NCI-H748 (cell line): ENCODE measurements at regions not wholly inside any gene's neighbourhood (a gene's known extent, or its start where the extent isn't known, plus 50 kb on each side); places are given as distances from the start of the nearest gene placed in this dataset.
"Not testable (repeated sequence)": the region's sequence is repeated elsewhere in the genome, so short reads cannot be mapped to it uniquely, and the experiment has no call there.

ENCODE experiments used
- DNase-seq: peaks from one replicate; lab custom pipeline; 2025; ENCODE audit not compliant: unreplicated experiment; lab: John Stamatoyannopoulos, UW

DNA sequence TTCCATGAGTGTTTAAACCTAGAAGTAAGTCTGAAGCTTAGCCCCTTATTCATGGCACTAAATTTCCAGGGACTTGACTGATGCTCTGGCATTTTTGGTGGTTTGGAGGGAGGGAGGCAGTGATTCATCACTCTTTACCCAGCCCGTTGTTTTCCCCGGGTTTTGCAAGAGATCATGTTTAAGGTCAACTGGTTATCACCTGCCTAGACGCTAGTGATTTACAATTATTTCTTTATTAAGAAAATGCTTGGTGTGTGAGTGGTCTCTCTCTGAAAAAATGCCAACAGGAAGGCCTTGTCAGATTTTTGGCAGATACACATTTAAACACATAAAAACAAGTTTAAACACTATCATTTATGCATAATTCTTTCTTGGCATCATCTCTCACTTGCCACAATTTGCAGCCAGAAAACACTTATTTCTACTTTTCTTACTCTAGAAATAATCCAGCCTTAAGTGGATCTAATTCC, 737.9 kb upstream of the ZNF608 start:
- peak; percentile 29 for DNase-seq

DNA sequence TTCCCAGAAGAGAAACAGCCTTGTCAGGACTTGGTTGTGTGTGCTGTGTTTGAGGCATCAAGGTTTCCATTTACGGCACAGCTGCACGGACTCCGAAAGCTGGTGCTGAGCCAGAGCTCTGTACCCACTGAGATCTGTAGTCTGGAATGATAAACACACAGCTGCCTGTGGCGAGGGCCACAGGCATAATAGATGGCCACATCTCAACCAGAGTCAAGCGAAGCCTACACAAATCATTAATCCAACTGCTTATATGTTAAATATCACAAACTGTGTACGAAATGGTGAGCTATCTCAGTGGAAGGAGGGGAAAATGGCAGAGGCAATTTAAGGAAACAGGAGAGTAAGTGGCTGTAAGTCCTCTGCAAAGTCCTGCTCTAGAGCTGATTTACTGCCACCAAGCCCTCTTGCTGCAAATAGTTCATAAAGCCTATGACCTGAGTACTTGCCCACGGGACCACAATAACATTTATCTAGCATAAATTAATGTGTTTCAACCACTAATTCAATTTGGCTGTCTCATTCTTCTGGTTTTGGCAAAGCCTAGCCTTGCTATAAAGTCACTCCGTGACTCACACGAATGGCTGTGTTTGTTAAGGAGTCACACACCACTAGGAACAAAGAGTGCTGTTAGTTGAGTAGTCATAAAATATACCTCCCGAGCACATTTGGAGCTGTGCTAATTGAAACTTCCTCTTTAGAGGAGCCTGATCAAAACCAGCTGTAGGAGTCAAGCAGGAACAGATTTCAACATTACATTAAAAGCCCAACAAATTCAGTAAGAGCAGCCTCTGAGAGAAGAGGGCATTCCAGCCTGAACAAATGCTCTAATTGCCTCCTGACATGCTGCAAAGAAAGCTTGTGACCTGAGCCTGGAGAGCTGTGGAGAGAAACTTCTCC, 738.6 kb upstream of the ZNF608 start:
- peak; percentile 98 for DNase-seq

DNA sequence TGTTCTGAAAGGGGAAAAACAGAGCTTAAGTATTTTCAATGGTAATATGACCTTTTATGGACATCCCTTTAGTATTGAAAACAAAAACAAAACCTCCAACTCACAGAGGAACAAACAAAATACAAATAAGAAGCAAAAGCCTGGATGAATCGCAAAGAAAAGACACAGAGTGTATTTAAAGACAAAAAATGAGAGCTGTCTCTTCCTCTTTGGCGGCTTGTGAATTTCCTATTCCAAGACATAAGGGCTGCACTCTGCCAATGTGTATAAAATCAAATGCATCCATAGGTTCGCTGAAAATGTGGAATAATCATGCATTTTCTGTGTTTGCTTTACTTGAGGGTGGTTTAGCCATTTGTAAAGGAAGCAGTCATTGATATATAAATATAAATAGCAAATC, 739.3 kb upstream of the ZNF608 start:
- DNase-seq, result peak; percentile 35

DNA sequence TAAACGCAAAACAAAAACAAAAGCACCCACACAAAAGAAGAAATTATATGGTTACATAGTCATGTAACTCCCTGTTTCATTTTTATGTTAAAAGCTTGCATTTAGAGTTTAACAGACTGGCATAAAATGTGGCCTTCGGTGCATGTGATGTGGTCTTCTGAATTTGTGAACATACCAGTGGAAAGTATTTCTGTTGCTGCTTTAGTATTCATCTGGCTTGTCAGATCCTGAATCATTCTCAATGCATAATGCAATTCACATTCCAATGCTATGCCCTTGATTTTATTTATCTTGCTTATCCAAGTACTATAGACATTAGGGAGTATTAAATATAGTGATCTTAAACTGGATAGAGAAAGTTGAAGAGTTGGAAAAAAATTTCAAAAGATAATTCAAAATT, 740.2 kb upstream of the ZNF608 start:
- no peak for DNase-seq

DNA sequence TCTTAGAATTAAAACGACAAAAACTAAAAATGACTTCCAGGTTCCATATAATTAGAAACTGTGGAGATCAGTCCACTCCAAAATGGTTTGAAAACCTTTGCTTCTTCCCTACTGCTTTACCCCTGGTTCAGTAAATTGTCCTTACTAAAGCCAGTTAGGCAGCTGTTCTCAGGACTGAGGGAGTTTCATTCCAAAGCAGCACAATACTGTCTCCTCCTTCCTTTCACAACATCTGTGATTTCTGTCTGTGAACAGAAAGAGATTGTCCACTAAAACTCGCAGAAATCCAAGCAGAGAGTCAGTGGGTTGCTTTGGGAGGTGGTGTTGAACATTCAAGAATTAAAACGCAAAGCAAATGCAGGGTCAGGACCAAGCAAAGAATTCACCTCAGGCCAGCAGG, 740.8 kb upstream of the ZNF608 start:
- peak; percentile 12 for DNase-seq

DNA sequence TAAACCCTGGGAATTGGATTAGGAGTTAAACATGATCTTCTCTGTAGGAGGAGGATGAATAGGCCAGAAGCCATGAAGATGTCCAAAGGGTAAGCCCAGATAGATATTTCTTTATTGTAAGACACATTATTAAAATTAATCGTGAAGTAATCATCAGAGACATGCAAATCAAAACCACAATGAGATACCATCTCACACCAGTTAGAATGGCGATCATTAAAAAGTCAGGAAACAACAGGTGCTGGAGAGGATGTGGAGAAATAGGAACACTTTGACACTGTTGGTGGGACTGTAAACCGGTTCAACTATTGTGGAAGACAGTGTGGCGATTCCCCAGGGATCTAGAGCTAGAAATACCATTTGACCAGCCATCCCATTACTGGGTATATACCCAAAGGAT, 741.2 kb upstream of the ZNF608 start:
- not testable (repeated sequence) for DNase-seq

DNA sequence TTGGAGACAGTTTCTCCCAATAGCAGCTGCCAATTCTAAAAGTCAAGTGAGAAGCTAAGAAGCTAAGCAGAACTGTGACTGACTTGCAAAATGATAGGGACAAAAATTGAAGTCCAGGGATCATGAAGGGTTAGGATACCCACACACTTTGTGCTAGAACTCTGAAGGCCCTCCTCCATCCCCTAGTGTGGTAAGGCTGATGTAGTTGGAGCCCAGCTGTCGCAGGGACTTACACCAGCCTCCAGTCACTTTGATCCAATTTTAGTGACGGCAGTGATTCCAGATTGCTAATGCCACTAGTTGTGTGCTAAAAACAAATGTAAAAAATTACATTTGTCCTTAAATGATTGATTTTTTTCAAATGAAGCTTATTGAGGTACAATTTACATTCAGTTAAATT, 742.7 kb upstream of the ZNF608 start:
- no peak for DNase-seq

DNA sequence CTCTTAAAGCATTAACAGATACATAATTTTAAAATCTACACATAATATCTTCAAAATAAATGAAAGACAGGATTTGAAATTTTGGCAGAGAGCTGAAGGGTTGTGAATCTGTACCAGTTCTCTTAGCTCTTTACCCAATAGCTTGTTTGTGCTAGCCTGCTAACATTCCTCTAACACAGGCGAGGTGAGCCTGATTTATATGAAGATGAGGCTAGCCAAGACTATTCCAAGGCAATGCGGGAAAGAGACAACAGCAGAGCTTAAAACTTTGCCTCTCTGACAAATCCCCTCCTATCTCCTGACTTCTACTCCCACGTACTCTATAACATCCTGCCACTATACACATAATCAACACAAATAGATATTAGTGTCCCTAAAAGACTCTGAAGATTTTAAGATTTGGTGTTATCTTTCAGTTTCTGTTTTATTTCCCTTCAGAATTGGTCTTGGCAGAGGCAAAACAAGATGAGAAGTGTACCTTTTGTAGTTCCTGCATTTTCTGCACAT, 745.6 kb upstream of the ZNF608 start:
- DNase-seq, result no peak

DNA sequence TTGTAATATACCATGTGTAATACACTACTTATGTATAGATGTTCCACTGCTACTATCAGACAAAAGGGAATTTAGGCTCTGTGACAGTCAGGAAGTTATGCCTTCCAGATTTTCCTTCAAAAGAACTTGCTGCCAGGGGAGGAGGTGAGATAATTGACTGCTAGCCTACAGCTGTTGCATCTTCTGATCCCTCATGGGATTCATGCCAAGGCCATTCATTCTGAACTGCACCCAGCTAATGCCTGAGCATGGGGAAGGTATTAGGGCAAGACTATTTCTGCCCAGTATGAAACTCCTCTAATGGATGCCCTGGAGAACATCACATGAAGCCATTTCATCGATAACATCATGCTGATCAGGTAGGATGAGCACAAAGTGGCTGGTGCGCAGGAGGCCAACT, 746.5 kb upstream of the ZNF608 start:
- DNase-seq, result no peak

DNA sequence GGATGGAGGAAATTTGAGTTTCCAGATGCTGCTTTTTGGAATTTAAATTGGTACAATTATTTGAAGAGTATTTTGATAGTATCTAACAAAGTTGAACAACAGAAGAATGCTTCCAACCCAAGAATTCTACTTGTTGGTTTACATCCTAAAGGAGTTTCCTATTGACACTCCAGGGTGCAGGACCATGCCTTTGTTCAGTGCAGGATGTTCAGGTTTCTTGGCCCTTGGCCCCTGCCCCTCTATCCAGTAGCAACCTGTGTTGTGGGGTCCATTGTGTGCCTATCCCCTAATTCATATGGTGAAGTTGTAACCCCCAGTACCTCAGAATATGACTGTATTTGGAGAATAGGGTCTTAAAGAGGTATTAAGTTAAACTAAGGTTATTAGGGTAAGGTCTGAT, 750.0 kb upstream of the ZNF608 start:
- DNase-seq, result no peak

DNA sequence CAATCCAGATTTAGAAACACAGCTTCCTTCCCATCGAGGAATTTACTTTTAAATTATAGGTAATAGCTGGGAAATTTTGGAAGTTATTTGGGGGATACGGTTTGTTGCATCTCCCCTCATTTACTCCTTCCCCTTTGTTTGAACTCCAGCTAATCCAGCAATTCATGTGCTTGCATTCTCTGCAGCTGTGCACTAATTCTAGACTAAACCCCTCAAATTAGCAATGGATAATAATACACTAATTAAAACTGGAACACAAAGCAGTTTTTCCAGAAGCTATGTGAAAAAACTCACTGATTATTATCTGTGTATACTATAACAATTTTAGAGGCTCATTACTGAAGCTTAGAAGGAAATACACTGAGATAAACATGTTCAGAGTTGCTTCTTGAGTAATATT, 751.2 kb upstream of the ZNF608 start:
- no peak for DNase-seq

DNA sequence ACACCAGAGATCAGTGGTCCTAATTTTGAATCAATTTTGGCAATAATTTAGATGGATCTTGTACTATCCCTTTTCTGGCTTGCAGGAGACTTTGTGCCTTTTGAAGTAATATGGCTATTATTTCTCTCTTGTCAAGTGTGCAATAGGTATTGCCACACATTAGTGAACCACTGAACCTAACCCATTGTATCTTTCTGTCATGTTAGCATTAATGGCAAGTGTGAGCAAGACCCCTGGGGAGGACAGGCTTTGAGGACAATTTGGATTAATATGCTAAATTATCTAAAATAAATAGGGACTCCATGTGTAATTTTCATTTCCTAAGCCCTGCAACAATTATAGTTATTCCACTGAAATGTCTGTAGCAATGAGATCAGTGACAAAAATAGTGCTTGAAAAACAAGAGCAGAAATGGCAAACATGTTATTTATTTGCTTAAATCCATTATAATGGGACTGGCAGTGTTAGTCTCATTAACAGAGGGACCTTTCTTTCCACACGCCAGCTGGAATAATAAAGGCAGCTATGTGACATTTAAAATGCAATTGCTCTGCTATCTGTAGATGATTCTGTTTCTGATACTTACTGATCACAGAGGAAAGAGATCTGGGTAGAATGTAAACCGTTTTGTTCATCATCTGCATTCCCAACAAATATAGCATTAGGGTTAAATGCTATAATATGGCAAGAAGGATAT, 753.3 kb upstream of the ZNF608 start:
- peak; percentile 90 for DNase-seq

DNA sequence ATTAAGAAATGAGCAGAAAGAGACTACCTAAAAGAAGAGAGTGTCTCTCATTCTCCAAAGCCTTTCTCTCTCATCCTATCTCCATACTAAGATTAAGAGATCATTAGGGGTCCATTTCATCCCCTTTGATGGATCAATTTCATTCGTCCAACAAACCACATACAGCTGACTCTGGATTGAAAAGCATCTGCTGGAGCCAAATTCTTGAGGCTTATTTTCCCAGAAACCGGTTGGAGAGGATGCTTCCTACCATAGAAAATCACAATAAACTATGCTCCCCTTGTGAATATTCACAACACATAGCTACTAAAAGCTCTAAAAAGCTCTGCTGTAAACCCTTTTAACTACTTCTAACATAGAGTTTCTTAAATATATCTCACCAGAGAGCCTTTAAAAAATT, 755.0 kb upstream of the ZNF608 start:
- no peak for DNase-seq

DNA sequence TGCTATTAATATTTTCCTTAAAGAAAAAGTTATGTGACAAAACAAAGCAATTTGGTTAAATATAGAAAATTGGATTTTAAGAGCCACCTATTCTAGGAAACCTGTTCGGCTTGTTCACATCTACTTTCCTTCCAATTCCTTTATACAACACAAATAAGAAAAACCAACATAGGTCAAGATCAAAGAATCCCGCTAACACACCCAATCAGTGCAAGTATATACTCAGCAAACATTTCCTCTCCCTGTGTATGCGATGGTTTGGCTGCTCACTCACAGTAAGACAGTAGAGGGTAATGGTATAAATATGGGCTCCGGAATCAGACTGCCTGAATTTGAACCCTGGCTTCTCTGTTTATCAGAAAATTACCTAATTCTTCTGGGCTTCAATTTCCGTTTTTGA, 757.5 kb upstream of the ZNF608 start:
- no peak for DNase-seq

DNA sequence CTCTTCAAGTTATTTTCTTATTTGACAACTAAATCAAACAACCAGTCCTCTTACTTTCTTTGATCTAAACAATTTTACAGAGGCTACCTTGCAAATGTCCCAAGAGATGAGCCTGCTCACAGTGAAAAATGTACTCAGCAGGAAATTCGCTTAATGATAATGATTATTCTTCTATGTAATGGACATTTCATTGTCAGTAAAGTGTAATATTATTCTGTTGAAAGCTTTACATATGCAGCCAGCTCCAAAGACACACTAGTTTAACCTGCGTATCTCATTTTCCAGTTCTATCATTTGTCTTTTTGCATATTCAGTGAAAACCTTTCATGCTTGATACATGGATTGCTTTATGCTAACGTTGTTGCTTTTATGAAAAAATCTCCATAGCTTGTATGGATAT, 758.7 kb upstream of the ZNF608 start:
- no peak for DNase-seq

DNA sequence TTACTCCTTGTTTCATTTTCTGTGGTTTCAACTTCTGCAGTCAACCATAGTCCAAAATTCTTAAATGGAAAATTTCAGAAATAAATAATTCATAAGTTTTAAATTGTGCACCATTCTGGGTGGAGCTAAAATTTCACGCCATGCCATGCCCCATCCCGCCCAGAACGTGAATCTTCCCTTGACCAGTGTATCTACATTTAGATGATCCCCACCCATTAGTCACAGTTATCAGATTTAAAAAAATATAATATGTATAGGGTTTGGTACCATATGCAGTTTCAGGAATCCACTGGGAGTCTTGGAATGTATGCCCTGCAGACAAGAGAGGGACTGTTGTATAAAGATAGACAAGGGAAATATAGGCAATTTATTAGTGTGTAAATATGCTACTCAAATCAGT, 759.7 kb upstream of the ZNF608 start:
- DNase-seq, result no peak

DNA sequence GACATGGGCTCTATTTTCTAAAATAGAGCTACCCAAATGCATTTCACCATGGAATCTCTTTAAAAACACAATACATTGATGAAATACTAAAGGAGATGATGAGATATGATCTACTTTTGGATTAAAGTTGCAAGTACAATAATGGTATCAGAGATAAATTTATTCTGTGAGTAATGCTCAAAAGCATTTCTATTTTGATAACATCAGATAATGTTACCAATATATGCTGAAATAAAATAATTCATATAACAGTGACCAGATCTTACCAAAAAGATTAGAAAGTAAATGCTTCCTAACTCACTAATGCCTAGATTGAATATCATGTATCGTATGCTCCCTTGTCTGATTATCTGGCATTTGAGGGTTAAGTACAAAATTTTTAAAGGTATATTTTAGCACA, 761.8 kb upstream of the ZNF608 start:
- DNase-seq, result no peak

DNA sequence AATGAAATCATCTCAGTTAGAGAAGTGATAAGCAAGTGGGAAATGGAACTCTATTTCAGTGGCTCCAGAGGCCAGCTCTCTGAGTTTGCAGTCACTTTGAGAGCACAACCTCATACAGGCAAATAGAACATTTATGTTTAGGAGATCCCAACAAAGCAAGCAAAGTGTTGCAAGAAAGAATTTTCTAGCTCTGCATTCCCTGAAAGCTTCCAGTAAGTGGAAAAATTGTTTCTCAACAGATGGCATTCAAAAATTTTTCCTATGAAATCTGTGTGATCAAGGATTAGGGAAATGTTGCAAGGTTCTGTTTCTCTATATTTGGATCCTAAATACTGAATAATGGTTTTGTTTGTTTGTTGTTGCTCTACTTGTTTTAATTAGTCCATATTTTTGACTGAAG, 764.2 kb upstream of the ZNF608 start:
- no peak for DNase-seq

DNA sequence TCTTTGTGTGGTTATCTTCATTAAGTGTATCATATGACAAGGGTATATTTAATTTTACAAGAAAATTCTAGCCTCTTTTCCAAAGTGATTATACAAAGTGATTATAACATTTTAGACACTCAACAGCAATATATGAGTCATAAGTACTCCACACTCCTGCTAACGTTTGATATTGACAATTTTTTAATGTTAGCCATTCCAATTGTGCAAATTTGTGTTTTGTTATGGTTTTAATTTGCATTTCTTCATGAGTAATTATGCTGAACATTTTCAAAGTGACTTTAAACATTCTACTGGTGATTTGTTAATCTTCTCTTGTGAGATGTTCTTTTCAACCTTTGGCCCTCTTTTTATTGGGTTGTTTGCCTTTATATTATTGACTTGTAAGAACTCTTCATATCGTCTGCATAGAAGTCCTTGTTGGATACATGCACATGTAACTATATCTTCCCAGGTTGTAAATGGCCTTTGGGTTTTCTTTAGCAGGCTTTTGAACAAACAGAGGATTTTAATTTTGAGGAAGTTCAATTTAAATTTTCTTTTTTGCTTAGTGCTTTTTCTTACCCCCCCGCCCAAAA, 771.6 kb upstream of the ZNF608 start:
- no peak for DNase-seq

DNA sequence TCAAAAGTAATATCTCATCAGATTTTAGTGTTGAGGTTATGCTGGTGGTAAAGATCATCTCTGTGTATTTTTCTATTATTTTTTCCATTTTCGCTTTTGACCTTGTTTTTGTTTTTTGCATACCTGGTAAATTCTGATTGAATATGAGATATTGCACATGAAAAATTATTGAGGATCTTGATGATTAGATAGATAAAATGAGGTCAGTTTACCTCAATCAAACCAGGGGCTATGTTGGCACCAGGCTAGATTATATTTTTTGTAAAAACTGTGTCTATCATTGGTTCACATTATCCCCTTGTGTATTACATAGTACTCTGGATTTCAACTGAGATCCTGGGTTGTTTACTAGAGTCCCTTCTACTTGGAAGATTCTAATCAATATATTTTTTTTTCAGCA, 774.9 kb upstream of the ZNF608 start:
- DNase-seq, result no peak

DNA sequence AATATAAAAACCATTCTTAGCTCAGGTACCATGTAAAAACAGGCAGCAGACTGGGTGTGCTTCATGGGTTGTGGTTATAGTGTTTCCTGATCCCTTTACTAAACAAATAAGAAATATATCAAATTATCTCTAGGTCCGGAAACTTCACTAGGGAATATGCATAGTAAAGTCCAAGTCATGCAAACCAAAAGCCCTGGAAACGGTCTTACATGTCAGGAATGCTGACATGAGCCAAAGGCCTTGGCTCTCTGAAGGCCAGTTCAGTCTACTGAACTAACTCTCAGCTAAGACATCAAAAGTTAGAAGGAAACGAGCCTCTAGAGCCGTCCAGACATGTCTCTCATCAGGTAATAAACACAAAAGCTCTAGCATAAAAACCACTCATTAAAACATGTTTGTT, 778.9 kb upstream of the ZNF608 start:
- DNase-seq, result no peak

DNA sequence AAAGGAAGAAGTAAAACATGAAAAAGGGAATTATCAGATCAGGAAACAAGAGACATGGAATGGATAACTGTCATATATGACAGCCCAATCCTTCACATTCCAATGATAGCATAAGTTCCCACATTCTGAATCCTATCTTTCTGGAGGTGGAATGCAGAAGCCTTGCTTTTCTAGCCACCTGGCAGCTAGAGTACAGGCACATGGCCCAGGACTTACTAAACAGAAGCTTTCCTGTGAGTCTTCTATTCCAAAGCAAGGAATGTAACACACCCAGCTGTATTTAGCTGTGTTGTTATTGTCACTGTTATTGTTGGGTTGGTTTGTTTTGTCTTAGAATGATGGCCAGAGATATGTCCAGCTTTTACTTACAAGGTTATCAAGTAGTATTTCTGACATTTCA, 780.5 kb upstream of the ZNF608 start:
- no peak for DNase-seq
